Mammary epithelial cell (primary cell): ENCODE measurements at regions not wholly inside any gene's neighbourhood (a gene's known extent, or its start where the extent isn't known, plus 50 kb on each side); places are given as distances from the start of the nearest gene placed in this dataset.

ENCODE experiments used
- CTCF ChIP-seq, 2 donors: IDR thresholded peaks in 1 of 2; conservative IDR thresholded peaks in 1 of 2; 2 replicates each; pipeline ENCODE4 v1.5.1; 2011 to 2012; ENCODE audit warnings: inconsistent platforms in 2 of 2, low read length in 2 of 2, mild to moderate bottlenecking in 2 of 2, control low read depth in 1 of 2, low read depth in 1 of 2; ENCODE audit not compliant: insufficient read depth in 1 of 2; ENCODE audit errors: extremely low read depth in 1 of 2
- EZH2 ChIP-seq: IDR thresholded peaks from 2 replicates; pipeline ENCODE4 v1.6.1; 2012; ENCODE audit warnings: low read length, inconsistent platforms, borderline replicate concordance

- TF ChIP-seq CTCF (conservative IDR thresholded peaks at IDR 0.05 in 1 of 2, IDR thresholded peaks at IDR 0.05 in 1 of 2; ENCODE audit: extremely low read depth in 1 of 2, insufficient read depth in 1 of 2, low read depth in 1 of 2, low read length in 2 of 2): no peak
- no peak for TF ChIP-seq EZH2
Measured at GRCh38 chr9:82302968-82303655, 314.5 kb downstream of the SPATA31D1 start.
